Heart left ventricle (tissue), 16 donors: ENCODE measurements at regions not wholly inside any gene's neighbourhood (a gene's known extent, or its start where the extent isn't known, plus 50 kb on each side); places are given as distances from the start of the nearest gene placed in this dataset.

Source experiments
- ATAC-seq, 4 donors: fragments of 200-7000 bp; cut with Tn5 transposase; one replicate each; pipeline ENCODE4 v1.9.1; 2020 to 2022; ENCODE audit warnings: moderate library complexity in 4 of 4, mild to moderate bottlenecking in 3 of 4, moderate number of reproducible peaks in 1 of 4
- DNase-seq, 5 donors: peaks; one replicate each; pipeline ENCODE4 v3.0.0-alpha.2; 2020
- H3K27ac ChIP-seq, 12 donors: fragments of 200-600 bp; sonication (generic) in 4 of 12; one replicate each; pipeline versions ENCODE4 v1.5.0 to v1.8.0; 2016 to 2022; ENCODE audit warnings: mild to moderate bottlenecking in 2 of 12
- H3K27me3 ChIP-seq, 9 donors: fragments of 200-600 bp; sonication (generic) in 2 of 9; one replicate each; pipeline versions ENCODE4 v1.5.1 to v1.8.0; 2016 to 2022; ENCODE audit warnings: mild to moderate bottlenecking in 3 of 9
- H3K36me3 ChIP-seq, 9 donors: fragments of 200-600 bp; sonication (generic) in 2 of 9; one replicate each; pipeline versions ENCODE4 v1.5.0 to v1.8.0; 2018 to 2022; ENCODE audit warnings: mild to moderate bottlenecking in 2 of 9
- H3K4me1 ChIP-seq, 12 donors: fragments of 200-600 bp; sonication (generic) in 4 of 12; one replicate each; pipeline versions ENCODE4 v1.5.0 to v1.8.0; 2016 to 2022; ENCODE audit warnings: mild to moderate bottlenecking in 3 of 12
- H3K4me3 ChIP-seq, 12 donors: fragments of 200-600 bp; sonication (generic) in 4 of 12; one replicate each; pipeline versions ENCODE4 v1.5.0 to v1.8.0; 2017 to 2022; ENCODE audit warnings: mild to moderate bottlenecking in 9 of 12, moderate library complexity in 4 of 12
- H3K9me3 ChIP-seq, 12 donors: fragments of 200-600 bp; sonication (generic) in 4 of 12; one replicate each; pipeline versions ENCODE4 v1.5.0 to v1.8.0; 2016 to 2022; ENCODE audit warnings: mild to moderate bottlenecking in 1 of 12
- POLR2A ChIP-seq, 2 donors: fragments of 450-650 bp; IDR thresholded peaks; one replicate each; pipeline ENCODE4 v1.6.1; 2017; ENCODE audit warnings: antibody characterized with exemption in 2 of 2, mild to moderate bottlenecking in 2 of 2, moderate library complexity in 2 of 2
- WGBS, 4 donors: extraction: QIAGEN DNeasy Blood & Tissue Kit in 2 of 4; methylation state at CpG; one replicate each; pipeline versions ENCODE4 v1.1.5 to v1.1.7; 2013 to 2018; 5-methylcytosine and 5-hydroxymethylcytosine counted together
- intact Hi-C, 10 donors: fragments of 100-400 bp; cut with DNase I; formaldehyde crosslinking; loops; one replicate each; pipeline versions ENCODE4 v1.11.1 to v1.14.2; 2022
- TF ChIP-seq, protein P1 (sequence below), 12 donors: fragments of 200-600 bp; sonication (generic) in 4 of 12; IDR thresholded peaks; one replicate each; pipeline versions ENCODE4 v1.5.0 to v1.8.0; 2018 to 2022; ENCODE audit warnings: antibody characterized with exemption in 12 of 12, mild to moderate bottlenecking in 5 of 12
- donor health status: ischemic (EF 13 %, LVEDD 7.1; RV severe dilation, severe dysfunction).
- donor health status: healthy with polysubstance abuse.
- donor health status: DM: no; HTN: yes; CAD: no.
- donor health status: DM: no; HTN: no; CAD: no.
- donor health status: ischemic (EF 25% LVEDD 6.9; RV normal size, moderate dysfunction).
- donor health status: ischemic (EF 25% LVEDD 5.7; RV mildly dilated, moderate dysfunction).
- donor health status: healthy.
- donor health status: DM: yes; HTN: yes; CAD: no.
- donor health status: ischemic (EF 35%, LVEDD 5.7; RV mildly dilated, moderate dysfunction).
- donor health status: nonischemic (EF 11% LVEDD 7.7; RV severe dilation, severe dysfunction).
- donor health status: DM: yes; HTN: yes; CAD: no.
- donor health status: PGD.
- donor health status: ischemic (EF 29% LVEDD 5.4; RV normal size, mild dysfunction).
- donor health status: nonischemic (EF 23%, LVEDD 6.1; RV moderate dilation, normal function).

DNA sequence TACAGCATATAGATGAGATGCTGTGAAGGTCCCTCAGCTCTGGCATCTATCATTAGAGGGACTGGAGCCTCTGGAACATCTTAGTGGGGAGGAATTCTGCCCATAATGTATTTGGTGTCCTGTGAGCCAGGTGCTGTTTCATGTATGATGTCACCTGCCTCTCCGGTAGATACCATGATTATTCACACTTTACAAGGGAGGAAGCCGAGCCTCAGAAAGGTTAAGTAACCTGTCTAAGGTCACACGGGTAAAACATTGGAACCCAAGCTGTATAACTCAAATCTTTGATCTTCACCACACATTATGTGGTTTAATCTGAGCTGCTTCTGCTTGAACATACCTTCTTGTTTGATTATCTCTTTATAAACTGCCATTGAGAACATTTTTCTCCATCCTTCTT is 442.8 kb downstream of the BCOR start:
- DNase-seq (no peak), ATAC-seq (no peak)
- WGBS, 4 donors, result 76 to 92% (median 81%) methylated on average over 3 of the region's 3 CpGs
- Histone ChIP-seq H3K27ac (no peak overlapping the region), H3K9me3 (no peaks in the 10 kb centered on the region), H3K27me3 (peaks cover 0 to 37% (median 0%) of the 10 kb centered on the region in 9 donors), H3K4me3 (no peak overlapping the region), H3K4me1 (no peaks in the 10 kb centered on the region), H3K36me3 (no peaks in the 10 kb centered on the region)
- no peak for TF ChIP-seq POLR2A (IDR thresholded peaks at IDR 0.05)
- TF ChIP-seq, protein P1, sequence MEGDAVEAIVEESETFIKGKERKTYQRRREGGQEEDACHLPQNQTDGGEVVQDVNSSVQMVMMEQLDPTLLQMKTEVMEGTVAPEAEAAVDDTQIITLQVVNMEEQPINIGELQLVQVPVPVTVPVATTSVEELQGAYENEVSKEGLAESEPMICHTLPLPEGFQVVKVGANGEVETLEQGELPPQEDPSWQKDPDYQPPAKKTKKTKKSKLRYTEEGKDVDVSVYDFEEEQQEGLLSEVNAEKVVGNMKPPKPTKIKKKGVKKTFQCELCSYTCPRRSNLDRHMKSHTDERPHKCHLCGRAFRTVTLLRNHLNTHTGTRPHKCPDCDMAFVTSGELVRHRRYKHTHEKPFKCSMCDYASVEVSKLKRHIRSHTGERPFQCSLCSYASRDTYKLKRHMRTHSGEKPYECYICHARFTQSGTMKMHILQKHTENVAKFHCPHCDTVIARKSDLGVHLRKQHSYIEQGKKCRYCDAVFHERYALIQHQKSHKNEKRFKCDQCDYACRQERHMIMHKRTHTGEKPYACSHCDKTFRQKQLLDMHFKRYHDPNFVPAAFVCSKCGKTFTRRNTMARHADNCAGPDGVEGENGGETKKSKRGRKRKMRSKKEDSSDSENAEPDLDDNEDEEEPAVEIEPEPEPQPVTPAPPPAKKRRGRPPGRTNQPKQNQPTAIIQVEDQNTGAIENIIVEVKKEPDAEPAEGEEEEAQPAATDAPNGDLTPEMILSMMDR (IDR thresholded peaks at IDR 0.05), result no peak
- intact Hi-C loops, result loop anchor here in 3 of 10 donors (5.0 to 10.0 kb wide), 3 partner anchors 70 to 160 kb away; no protein-coding TSS in a partner anchor

- no peak overlapping the region for H3K27ac ChIP-seq
- WGBS, 4 donors, result 55 to 78% (median 70%) methylated on average over 6 of the region's 6 CpGs
- H3K4me3 ChIP-seq, result no peak overlapping the region
- intact Hi-C loops, result no loop called here
- no peaks in the 10 kb centered on the region for H3K36me3 ChIP-seq
- peaks cover 0 to 8% (median 0%) of the 10 kb centered on the region in 9 donors for H3K27me3 ChIP-seq
- no peak for TF ChIP-seq POLR2A (IDR thresholded peaks at IDR 0.05)
- TF ChIP-seq, protein P1 (IDR thresholded peaks at IDR 0.05), result no peak
- DNase-seq, result no peak
- no peaks in the 10 kb centered on the region for H3K4me1 ChIP-seq
- H3K9me3 ChIP-seq, result no peaks in the 10 kb centered on the region
- no peak for ATAC-seq
Observed at GRCh38 chrX:39661116-39661907, 436.4 kb downstream of the BCOR start.

DNA sequence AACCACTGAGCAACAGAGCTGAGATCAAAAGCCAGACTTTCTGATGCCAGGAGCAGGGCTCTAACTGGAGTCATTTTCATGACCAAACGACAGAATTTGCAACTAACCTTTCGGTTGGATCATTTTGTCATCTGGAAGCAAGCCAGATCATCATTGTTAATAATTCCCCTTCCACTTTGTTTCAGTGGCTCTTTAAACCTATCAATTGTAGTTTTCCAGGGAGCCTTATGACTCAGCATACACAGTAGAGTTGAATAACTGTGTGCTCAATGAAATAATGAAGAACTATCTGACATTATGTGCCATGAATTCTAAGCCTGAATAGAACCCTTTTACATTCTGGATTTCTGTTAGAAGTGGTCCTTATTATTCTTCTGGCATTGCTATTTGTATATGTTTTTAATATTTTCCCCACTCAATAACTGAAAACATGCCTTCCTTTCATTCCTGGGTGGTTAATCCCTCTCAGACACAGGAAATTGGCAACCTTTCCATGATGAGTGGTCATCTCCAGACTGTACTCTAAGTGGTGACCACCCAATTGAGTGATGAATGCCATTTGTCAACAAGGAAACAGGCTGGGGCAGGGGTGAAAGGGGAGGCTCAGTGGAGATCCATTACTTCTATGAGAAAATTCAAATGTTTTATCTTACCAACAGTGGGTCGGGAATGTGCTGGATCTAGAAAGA is 431.8 kb downstream of the BCOR start:
- ATAC-seq (no peak), DNase-seq (no peak)
- peaks cover 0 to 8% (median 0%) of the 10 kb centered on the region in 9 donors for H3K27me3 ChIP-seq
- TF ChIP-seq, protein P1 (IDR thresholded peaks at IDR 0.05), result no peak
- no peak for TF ChIP-seq POLR2A (IDR thresholded peaks at IDR 0.05)
- intact Hi-C loops, result no loop called here
- H3K4me3 ChIP-seq, result no peak overlapping the region
- H3K36me3 ChIP-seq, result no peaks in the 10 kb centered on the region
- 60 to 93% (median 77%) methylated on average over 3 of the region's 3 CpGs for WGBS, 4 donors
- H3K27ac ChIP-seq, result no peak overlapping the region
- H3K4me1 ChIP-seq, result peaks cover 0 to 4% (median 0%) of the 10 kb centered on the region in 12 donors
- no peaks in the 10 kb centered on the region for H3K9me3 ChIP-seq

GRCh38 chrX:39667191-39667590 is 430.6 kb downstream of the BCOR start:
- WGBS, 4 donors, result 68 to 79% (median 71%) methylated on average over 2 of the region's 2 CpGs
- H3K9me3 ChIP-seq, result no peaks in the 10 kb centered on the region
- no peak overlapping the region for H3K27ac ChIP-seq
- peak in 3 of 4 donors; percentile 45 to 83 (median 52) for ATAC-seq
- no peaks in the 10 kb centered on the region for H3K36me3 ChIP-seq
- intact Hi-C loops, result no loop called here
- peak in 1 of 5 donors; percentile 45 for DNase-seq
- no peak for TF ChIP-seq POLR2A (IDR thresholded peaks at IDR 0.05)
- TF ChIP-seq, protein P1 (IDR thresholded peaks at IDR 0.05), result no peak
- H3K27me3 ChIP-seq, result peaks cover 0 to 8% (median 0%) of the 10 kb centered on the region in 9 donors
- H3K4me3 ChIP-seq, result no peak overlapping the region
- H3K4me1 ChIP-seq, result peaks cover 0 to 4% (median 0%) of the 10 kb centered on the region in 12 donors
